HG02970 (cell line): ENCODE measurements at regions not wholly inside any gene's neighbourhood (a gene's known extent, or its start where the extent isn't known, plus 50 kb on each side); places are given as distances from the start of the nearest gene placed in this dataset.
"Not testable (repeated sequence)": the region's sequence is repeated elsewhere in the genome, so short reads cannot be mapped to it uniquely, and the experiment has no call there.

Experiments used
- ATAC-seq: cut with Tn5 transposase; IDR thresholded peaks from one replicate; pipeline ENCODE4 v1.9.1; 2021; ENCODE audit warnings: mild to moderate bottlenecking, moderate library complexity, moderate number of reproducible peaks; ENCODE audit not compliant: unreplicated experiment, low FRiP score

GRCh38 chr2:18268400-18268799 is 292.1 kb downstream of the RDH14 start:
- ATAC-seq, result no peak

- no peak for ATAC-seq
Observed at GRCh38 chr2:18267501-18267900, 293.0 kb downstream of the RDH14 start.

GRCh38 chr2:18266699-18267098 is 293.8 kb downstream of the RDH14 start:
- not testable (repeated sequence) for ATAC-seq

- ATAC-seq, result no peak
Observed at GRCh38 chr2:18265614-18266586, 294.6 kb downstream of the RDH14 start.

- no peak for ATAC-seq
Observed at GRCh38 chr2:18262601-18263000, 297.9 kb downstream of the RDH14 start.

GRCh38 chr2:18253686-18254197 is 306.7 kb downstream of the RDH14 start:
- no peak for ATAC-seq

- ATAC-seq, result no peak
Observed at GRCh38 chr2:18251486-18251885, 309.0 kb downstream of the RDH14 start.

GRCh38 chr2:18247282-18248110 is 313.0 kb downstream of the RDH14 start:
- no peak for ATAC-seq

- ATAC-seq, result no peak
Observed at GRCh38 chr2:18245375-18245774, 315.1 kb downstream of the RDH14 start.

- no peak for ATAC-seq
Observed at GRCh38 chr2:18244845-18245244, 315.6 kb downstream of the RDH14 start.

GRCh38 chr2:18243816-18244215 is 316.6 kb downstream of the RDH14 start:
- no peak for ATAC-seq

- no peak for ATAC-seq
Observed at GRCh38 chr2:18242716-18243115, 317.7 kb downstream of the RDH14 start.

GRCh38 chr2:18238209-18238608 is 322.2 kb downstream of the RDH14 start:
- no peak for ATAC-seq

GRCh38 chr2:18237298-18237697 is 323.2 kb downstream of the RDH14 start:
- no peak for ATAC-seq

- no peak for ATAC-seq
Observed at GRCh38 chr2:18232731-18233438, 327.6 kb downstream of the RDH14 start.

- ATAC-seq, result no peak
Observed at GRCh38 chr2:18230668-18231067, 329.8 kb downstream of the RDH14 start.

- no peak for ATAC-seq
Observed at GRCh38 chr2:18219676-18220075, 340.8 kb downstream of the RDH14 start.

GRCh38 chr2:18218160-18218933 is 339.9 kb downstream of the KCNS3 start:
- ATAC-seq, result no peak

- ATAC-seq, result no peak
Observed at GRCh38 chr2:18214936-18215335, 336.5 kb downstream of the KCNS3 start.

GRCh38 chr2:18213986-18214385 is 335.5 kb downstream of the KCNS3 start:
- ATAC-seq, result no peak
